HG03575 (cell line): ENCODE measurements at regions not wholly inside any gene's neighbourhood (a gene's known extent, or its start where the extent isn't known, plus 50 kb on each side); places are given as distances from the start of the nearest gene placed in this dataset.

ENCODE experiments used
- ATAC-seq: cut with Tn5 transposase; IDR thresholded peaks from one replicate; pipeline ENCODE4 v1.9.1; 2021; ENCODE audit not compliant: unreplicated experiment, insufficient number of reproducible peaks, low FRiP score; ENCODE audit errors: extremely low read depth

GRCh38 chr3:36219398-36219797 lies 160.9 kb upstream of the STAC start:
- ATAC-seq, result no peak

- no peak for ATAC-seq
These were observed 160.1 kb upstream of the STAC start for GRCh38 chr3:36220173-36220572.

- ATAC-seq, result no peak
These were observed 158.3 kb upstream of the STAC start for GRCh38 chr3:36221975-36222374.

- no peak for ATAC-seq
These were observed 152.3 kb upstream of the STAC start for GRCh38 chr3:36227980-36228379.

DNA sequence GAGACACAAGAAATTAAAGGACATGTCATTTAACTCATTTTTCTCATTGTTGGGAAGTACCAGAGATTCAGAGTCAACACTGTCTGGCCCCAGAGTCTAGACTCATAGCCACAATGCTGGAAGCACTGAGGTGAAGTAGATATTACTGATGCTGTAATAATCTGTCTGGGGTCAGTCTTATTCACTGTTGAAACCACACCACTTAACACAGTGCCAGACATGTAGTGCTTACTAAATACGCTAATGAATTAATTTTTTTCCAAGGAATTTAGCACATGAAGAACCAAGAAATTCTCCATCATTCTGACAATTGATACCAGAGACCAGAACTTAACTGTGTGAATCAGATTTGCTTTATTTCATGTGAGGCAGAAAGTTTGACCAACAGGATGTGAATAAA lies 150.8 kb upstream of the STAC start:
- no peak for ATAC-seq

DNA sequence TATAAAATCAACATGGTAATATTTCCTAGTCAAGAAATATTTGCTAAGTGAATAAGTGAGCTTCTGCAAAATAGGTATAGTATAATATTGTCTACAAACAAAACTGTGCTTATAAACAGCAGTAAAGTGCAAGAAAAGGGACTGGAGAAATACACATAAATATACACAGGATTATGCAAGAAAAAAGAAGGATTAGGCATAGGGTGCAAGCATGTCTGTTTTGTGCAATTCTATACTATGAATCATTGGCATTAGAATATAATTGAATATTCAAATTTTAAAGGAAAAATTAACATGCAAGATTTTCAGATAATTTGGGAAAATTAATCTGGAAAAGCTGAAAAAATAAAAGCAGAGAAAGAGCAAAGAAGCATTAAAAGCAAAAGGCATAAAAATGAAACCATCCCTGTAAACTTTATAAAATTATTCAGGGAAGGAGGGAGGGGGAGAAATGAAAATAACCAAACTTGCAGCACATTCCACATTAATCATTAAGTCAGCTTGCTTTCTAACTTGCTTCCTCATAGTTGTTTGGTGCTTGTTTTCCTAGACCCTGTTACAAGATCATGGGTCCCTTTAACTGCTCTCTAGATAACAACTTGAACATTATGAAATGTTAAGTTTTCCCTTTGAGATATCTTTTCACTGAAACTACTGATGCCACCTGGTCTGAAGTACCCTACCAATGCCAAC lies 147.4 kb upstream of the STAC start:
- ATAC-seq, result no peak

DNA sequence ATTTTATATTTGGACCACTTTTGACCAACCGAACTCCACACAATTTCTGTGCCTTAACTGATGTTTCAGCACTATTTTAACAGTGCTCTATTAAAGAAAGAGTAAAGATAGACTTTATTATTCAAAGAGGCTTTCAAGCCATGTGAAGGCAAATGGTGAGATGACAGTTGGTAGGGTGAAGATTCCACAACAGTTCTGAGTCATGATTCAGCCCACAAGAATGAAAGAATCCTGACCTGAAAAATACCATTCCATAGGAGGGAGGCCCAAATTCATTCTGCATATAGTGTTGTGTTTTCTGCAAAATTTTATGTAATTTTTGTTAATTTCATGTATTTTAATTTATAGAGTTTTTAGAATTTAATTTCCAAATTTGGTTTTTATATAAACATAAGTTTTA lies 135.6 kb upstream of the STAC start:
- ATAC-seq, result no peak

- ATAC-seq, result no peak
These were observed 131.9 kb upstream of the STAC start for GRCh38 chr3:36248374-36248773.

DNA sequence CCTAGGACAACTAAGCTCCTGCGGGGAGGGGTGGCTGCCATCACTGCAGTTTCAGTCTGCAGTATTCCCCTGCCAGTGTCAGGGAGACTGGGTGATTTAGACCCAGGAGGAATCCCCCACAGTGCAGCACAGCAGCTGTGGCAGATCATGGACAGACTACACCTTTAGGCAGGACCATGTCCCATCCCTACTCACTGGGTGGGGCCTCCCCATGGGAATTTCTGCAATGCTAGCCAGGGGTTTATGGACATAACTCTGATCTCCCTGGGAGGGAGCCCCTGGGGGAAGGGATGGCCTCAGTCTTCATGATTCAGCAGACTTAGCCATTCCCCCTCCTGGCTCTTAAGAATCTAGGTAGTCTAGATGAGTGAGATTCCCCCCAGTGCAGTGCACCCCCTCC lies 130.1 kb upstream of the STAC start:
- no peak for ATAC-seq

DNA sequence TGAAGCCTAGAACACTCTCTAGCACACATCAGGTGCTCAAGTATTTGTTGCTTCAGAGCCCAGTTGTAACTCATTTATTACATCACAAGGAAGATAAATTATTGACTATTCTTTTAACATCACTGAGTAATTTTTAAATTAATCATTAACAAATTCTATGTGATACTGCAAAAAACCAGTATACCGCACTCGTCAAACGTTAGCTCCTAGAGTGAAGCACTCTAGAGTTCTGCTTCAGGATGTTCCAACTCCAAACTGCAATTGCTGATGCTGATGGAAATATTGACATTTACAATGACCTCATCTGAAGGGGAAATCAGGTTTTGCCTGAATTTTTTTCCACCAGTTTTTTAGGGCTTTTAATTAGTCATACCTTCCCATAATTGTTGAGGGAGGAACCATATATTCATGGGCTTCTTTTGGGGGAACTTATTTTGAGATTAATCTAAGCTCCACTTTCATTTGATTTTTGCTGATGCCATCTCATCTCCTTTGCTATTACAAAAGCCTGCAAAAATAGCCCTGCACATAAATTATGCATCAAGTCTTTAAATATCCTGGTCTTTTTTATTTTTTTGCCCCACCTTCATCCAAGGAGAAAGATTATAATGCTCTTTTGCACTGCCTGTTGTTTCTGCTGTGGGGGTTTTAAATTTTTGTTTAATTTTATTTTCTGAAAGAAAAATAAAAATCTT lies 123.0 kb upstream of the STAC start:
- ATAC-seq, result no peak

GRCh38 chr3:36258421-36258820 lies 121.9 kb upstream of the STAC start:
- ATAC-seq, result no peak

DNA sequence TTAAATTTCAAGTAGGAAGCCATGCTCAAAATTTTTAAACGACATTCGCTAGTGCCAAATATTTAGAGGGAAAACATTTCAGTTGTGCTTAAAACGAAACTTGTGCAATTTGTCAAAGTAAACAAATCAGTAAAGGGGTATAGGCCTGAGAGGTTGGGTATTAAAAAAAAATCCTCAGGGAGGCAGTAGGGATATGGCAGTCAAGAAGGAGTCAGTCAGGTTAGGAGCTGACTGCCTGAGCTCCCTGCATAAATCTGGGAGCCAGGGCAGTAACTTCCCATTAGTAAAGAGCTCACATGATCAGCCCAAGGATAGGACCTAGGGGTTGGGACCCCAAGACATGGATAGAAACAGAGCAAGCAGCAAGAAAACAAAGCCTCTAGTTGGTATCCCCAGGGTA lies 120.7 kb upstream of the STAC start:
- no peak for ATAC-seq

DNA sequence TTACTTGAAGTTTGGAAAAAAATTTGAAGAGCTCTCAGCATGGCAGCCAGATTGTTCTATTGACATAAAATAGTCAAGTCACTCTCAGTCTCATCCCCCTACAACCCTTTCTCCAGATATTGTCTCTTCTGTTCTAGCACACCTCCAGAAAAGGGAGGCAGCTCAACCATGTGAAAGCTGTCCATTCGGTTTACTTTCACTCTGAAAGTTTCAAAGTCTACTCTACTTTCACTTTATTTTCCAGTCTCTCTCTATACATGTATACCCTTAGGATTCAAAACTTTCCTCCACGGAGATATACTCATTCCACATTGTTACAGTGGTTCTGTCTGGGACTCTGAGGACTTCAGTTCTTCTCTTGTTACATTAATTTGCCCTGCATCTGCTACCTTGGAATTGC lies 111.0 kb upstream of the STAC start:
- ATAC-seq, result no peak

DNA sequence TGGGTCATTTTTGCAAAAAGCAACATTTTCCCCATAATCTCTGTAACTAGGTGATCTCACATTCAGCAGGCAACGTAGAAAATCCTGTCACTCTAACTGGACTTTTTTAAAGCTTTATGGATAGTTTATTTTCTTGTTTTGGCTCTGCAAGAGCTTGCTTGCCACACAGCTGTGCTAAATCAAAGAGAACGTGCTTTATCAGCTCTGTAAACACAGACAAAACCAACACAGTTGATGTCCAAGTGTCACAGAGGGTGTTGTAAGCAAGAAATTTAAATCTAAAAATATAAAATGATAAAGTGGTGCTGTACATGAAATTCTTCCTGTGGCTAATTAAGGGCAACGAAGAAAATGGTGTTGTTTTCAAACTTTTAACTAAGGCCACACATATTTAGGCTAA lies 97.5 kb upstream of the STAC start:
- no peak for ATAC-seq

- ATAC-seq, result no peak
These were observed 85.0 kb upstream of the STAC start for GRCh38 chr3:36295296-36295695.

GRCh38 chr3:36297195-36297594 lies 83.1 kb upstream of the STAC start:
- no peak for ATAC-seq

DNA sequence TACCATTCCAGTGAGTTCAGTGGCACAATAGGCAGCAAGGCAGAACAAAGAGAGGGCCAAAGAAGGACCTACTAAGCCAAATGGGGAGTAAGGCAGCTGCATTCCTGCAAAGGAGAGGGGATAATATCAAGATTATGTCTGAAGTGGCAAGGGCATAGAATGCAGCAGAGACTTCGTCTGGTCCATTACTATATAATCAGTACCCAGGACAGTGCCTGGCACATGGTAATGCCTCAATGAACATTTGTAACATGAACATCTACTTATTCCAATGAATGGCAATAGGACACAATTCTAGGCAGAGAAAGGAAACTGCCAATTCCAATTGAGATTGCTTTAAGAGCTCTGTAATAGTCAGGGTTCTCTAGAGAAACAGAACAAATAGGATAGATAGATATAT lies 82.1 kb upstream of the STAC start:
- ATAC-seq, result no peak

DNA sequence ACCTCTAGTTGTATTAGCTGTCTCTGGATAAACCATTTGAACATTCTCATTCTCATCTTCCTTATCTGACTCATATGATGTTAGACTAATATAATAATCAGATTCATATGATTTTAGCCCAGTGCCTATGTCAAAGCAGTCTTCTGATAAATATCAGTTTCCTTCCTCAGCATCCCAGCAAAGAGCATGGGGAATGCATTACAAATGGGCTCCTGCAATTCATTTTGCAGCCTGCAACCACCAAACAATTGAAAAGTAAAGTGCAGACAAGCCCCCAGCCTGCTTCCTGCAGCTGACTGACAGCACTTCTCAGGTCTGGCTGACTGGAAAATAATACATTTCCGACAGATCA lies 78.2 kb upstream of the STAC start:
- ATAC-seq, result no peak

DNA sequence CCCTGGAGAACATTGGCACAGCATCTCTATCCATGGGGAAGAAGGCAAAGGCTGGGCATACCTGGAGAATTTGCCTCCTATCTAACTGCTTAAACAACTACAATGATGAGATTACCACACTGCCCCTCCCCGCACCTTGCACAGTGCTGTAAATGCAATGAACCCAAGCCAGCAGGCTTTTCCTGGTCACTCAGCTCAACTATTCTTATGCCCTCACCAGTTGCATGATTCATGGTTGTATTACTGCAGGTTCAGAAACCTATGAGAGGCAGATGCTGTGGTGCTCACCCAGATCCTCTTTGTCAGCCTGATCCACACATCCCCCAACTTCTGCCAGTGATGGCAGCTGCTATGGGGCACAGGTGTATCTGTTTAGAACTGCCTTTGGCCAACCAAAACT lies 77.7 kb upstream of the STAC start:
- no peak for ATAC-seq

DNA sequence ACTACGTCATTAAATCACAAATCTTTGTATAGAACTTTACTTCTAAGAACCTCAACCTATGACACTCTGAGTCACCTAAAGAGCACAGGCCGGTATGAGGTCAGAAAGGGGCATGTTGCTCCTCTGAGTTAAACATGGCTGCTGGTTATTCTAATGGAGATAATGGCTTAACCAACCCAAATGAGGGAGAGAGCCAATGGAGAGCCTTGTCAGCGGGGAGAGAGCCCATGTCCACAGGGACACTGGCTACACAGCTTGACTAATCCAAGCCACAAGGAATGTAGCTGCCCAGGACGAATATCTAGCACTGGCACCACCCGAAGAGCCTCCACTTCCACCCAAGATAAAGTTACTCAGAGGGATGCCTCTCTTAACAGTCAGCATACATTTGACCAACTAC lies 77.0 kb upstream of the STAC start:
- no peak for ATAC-seq

- no peak for ATAC-seq
These were observed 74.3 kb upstream of the STAC start for GRCh38 chr3:36305929-36306520.
